Peyer's patch (tissue), 4 donors: ENCODE measurements at regions not wholly inside any gene's neighbourhood (a gene's known extent, or its start where the extent isn't known, plus 50 kb on each side); places are given as distances from the start of the nearest gene placed in this dataset.

Experiments
- DNase-seq, 3 donors: peaks; one replicate each; pipeline ENCODE4 v3.0.0-alpha.2; 2017 to 2019
- H3K27ac ChIP-seq, 4 donors: fragments of 200-600 bp; sonication (generic); one replicate each; pipeline ENCODE4 v1.5.1; 2016 to 2019
- H3K27me3 ChIP-seq, 2 donors: fragments of 200-600 bp; sonication (generic); one replicate each; pipeline ENCODE4 v1.5.1; 2019
- H3K36me3 ChIP-seq, 3 donors: fragments of 200-600 bp; sonication (generic); one replicate each; pipeline ENCODE4 v1.5.1; 2016 to 2019
- H3K4me1 ChIP-seq, 4 donors: fragments of 200-600 bp; sonication (generic); one replicate each; pipeline ENCODE4 v1.5.1; 2016 to 2019
- H3K4me3 ChIP-seq, 4 donors: fragments of 200-600 bp; sonication (generic); 1 replicate in 3 of 4; 2 replicates in 1 of 4; pipeline ENCODE4 v1.5.1; 2016 to 2019; ENCODE audit warnings: mild to moderate bottlenecking in 1 of 4
- H3K9me3 ChIP-seq, 4 donors: fragments of 200-600 bp; sonication (generic); one replicate each; pipeline ENCODE4 v1.5.1; 2016 to 2019; ENCODE audit warnings: mild to moderate bottlenecking in 1 of 4
- POLR2A ChIP-seq, 2 donors: fragments of 450-650 bp; IDR thresholded peaks; one replicate each; pipeline ENCODE4 v1.5.1; 2017; ENCODE audit warnings: antibody characterized with exemption in 2 of 2, mild to moderate bottlenecking in 2 of 2, moderate library complexity in 2 of 2
- TF ChIP-seq, protein P1 (sequence below), 6 experiments: fragments of 450-650 bp in 4 of 6; fragments of 200-600 bp in 2 of 6; sonication (generic) in 1 of 6; IDR thresholded peaks; one replicate each; pipeline ENCODE4 v1.5.1; 2017 to 2019; ENCODE audit warnings: antibody characterized with exemption in 6 of 6, mild to moderate bottlenecking in 3 of 6, moderate library complexity in 1 of 6

DNA sequence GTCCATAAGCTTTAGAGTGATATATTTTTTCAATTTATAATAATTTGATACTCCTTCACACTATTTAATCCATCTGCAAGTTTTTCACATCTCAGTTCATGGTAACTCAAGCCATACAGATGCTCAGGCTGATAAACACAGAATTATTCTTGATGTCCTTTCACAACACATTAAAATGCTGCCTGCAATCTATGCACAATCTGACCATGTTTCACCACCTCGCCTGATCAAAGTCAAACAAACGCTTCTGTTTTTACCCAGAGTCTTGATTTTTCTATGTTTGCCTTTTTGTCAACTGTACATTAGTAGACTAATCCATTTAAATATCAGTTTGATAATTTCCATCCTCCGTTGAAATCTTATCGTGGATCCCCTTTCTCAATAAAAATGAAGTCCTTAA is 833.8 kb upstream of the KCND2 start:
- Histone ChIP-seq H3K36me3 (no peaks in the 10 kb centered on the region), H3K4me3 (no peak overlapping the region), H3K27me3 (no peaks in the 10 kb centered on the region), H3K27ac (no peak overlapping the region), H3K4me1 (no peaks in the 10 kb centered on the region), H3K9me3 (no peaks in the 10 kb centered on the region)
- TF ChIP-seq POLR2A (IDR thresholded peaks at IDR 0.05) = no peak
- TF ChIP-seq, protein P1, sequence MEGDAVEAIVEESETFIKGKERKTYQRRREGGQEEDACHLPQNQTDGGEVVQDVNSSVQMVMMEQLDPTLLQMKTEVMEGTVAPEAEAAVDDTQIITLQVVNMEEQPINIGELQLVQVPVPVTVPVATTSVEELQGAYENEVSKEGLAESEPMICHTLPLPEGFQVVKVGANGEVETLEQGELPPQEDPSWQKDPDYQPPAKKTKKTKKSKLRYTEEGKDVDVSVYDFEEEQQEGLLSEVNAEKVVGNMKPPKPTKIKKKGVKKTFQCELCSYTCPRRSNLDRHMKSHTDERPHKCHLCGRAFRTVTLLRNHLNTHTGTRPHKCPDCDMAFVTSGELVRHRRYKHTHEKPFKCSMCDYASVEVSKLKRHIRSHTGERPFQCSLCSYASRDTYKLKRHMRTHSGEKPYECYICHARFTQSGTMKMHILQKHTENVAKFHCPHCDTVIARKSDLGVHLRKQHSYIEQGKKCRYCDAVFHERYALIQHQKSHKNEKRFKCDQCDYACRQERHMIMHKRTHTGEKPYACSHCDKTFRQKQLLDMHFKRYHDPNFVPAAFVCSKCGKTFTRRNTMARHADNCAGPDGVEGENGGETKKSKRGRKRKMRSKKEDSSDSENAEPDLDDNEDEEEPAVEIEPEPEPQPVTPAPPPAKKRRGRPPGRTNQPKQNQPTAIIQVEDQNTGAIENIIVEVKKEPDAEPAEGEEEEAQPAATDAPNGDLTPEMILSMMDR (IDR thresholded peaks at IDR 0.05) = no peak
- DNase-seq = no peak

DNA sequence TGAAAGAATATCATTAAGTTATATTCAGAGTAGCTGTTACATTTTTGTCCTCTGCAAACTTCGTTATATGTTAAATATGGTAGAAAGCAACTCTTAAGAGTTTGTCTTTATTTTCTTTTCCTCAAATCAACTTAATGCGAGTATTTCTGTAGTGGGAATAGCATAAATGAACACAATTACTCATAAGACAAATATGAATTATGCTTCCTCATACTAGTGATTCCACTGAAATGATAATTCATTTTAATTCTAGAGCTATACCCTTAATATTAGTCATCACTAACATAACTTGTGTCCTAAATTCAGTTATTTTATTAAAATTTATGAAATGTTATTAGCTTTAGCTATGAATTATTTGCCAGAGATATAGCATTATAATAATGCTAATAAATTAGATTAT is 820.6 kb upstream of the KCND2 start:
- H3K4me3 ChIP-seq = no peak overlapping the region
- no peaks in the 10 kb centered on the region for H3K9me3 ChIP-seq
- no peaks in the 10 kb centered on the region for H3K27me3 ChIP-seq
- no peak for DNase-seq
- no peak overlapping the region for H3K27ac ChIP-seq
- H3K4me1 ChIP-seq = no peaks in the 10 kb centered on the region
- TF ChIP-seq, protein P1 (IDR thresholded peaks at IDR 0.05) = no peak
- TF ChIP-seq POLR2A (IDR thresholded peaks at IDR 0.05) = no peak
- no peaks in the 10 kb centered on the region for H3K36me3 ChIP-seq

DNA sequence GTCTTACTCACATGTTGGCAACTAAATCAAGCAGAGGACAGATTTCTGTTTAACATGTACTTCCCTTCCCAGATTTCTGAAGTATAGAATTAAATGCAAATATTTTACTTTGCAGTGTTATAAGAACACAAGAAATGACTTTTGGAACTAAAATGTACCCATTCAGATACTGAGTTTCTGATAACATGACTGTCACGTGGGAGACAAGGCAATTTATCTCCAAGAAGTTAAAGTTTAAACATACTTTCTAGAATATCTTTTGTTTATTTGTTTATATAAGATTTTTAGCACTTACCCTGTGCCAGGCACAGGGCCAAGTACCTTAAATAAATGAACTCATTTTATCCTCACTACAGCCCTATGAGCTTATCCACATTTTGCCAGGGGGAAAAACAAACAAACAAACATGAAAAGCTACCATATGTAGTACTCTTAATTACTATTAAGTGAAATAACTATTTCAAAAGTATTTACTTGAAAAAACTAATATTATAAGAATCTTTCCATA is 807.1 kb upstream of the KCND2 start:
- no peaks in the 10 kb centered on the region for H3K4me1 ChIP-seq

DNA sequence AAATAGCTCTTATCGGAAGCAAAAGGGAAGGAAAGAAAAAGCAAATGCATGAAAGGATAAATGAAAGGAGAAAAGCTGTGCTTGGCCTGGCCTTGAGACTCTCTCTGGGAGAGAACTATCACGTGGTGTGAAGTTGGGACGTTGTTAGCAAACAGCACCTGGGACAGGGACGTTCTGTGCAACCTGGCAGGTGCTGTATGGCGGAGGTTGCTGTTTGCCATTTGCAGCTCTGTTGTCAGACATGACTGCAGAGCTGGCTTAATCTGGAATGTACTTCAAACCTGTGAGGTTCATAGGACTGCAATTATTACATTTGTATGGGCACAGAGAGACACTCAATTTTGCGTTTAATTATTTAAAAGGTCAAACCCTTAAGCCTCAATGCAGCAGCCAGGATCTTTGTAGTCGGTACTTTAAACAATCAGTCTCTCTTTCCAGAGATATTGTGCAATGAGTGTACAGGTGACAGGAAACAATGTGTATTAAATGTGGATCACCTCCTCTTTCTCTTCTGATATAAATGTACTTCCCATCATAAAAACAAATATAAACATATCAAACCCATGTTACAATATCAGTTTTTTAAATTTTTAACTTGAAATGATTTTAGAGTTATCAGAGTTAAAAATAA is 800.5 kb upstream of the KCND2 start:
- H3K27ac ChIP-seq = no peak overlapping the region
- no peak for TF ChIP-seq POLR2A (IDR thresholded peaks at IDR 0.05)
- TF ChIP-seq, protein P1 (IDR thresholded peaks at IDR 0.05) = no peak
- no peak for DNase-seq

More for the DNA sequence above, 807.1 kb upstream of the KCND2 start:
- no peak for DNase-seq
- no peak overlapping the region for H3K27ac ChIP-seq
- no peaks in the 10 kb centered on the region for H3K36me3 ChIP-seq
- H3K9me3 ChIP-seq = no peaks in the 10 kb centered on the region
- no peak overlapping the region for H3K4me3 ChIP-seq
- no peaks in the 10 kb centered on the region for H3K27me3 ChIP-seq
- no peak for TF ChIP-seq POLR2A (IDR thresholded peaks at IDR 0.05)
- TF ChIP-seq, protein P1 (IDR thresholded peaks at IDR 0.05) = no peak

DNA sequence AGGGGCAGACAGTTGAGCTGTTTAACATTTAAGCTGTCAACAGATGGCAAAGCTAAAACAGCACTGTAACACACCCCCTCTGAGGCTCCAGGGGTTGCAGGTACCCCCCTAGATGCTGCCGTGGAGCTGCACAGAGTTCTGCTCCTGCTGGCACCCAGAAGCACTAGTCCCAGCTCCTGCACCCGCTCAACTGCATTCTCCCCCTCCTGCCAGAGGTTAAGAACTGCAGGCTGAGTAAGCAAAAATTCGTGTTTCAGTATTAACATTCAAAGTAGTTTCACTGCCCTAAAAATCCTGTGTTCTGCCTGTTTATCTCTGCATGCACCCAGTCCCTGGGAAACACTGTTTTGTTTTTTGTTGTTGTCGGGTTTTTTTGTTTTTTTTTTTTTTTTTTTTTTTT is 790.8 kb upstream of the KCND2 start:
- H3K9me3 ChIP-seq = peaks cover 0 to 5% (median 0%) of the 10 kb centered on the region in 4 donors
- no peak for TF ChIP-seq POLR2A (IDR thresholded peaks at IDR 0.05)
- TF ChIP-seq, protein P1 (IDR thresholded peaks at IDR 0.05) = no peak
- no peak overlapping the region for H3K4me3 ChIP-seq
- no peak overlapping the region for H3K27ac ChIP-seq
- no peaks in the 10 kb centered on the region for H3K27me3 ChIP-seq
- H3K36me3 ChIP-seq = no peaks in the 10 kb centered on the region
- no peaks in the 10 kb centered on the region for H3K4me1 ChIP-seq
- DNase-seq = no peak

More for the DNA sequence above, 800.5 kb upstream of the KCND2 start:
- Histone ChIP-seq H3K27me3 (no peaks in the 10 kb centered on the region), H3K4me3 (no peak overlapping the region), H3K36me3 (no peaks in the 10 kb centered on the region), H3K4me1 (no peaks in the 10 kb centered on the region), H3K9me3 (no peaks in the 10 kb centered on the region)
